T-helper 1 cell treated with Interleukin-12 subunit alpha and Interleukin-12 subunit beta and Interleukin-4 antibody, amounts not matched to agents 30 ng/mL and 1 ng/mL, for 36 hours (primary cell): ENCODE measurements at regions not wholly inside any gene's neighbourhood (a gene's known extent, or its start where the extent isn't known, plus 50 kb on each side); places are given as distances from the start of the nearest gene placed in this dataset.

Experiments used
- intact Hi-C: fragments of 100-400 bp; cut with micrococcal nuclease; formaldehyde crosslinking; loops from one replicate; pipeline ENCODE4 v1.15.1; 2024

- intact Hi-C loops: no loop called here
These were observed 152.5 kb upstream of the ZNF32 start for GRCh38 chr10:43801140-43801539.

- intact Hi-C loops: no loop called here
These were observed 148.1 kb upstream of the ZNF32 start for GRCh38 chr10:43796781-43797180.

GRCh38 chr10:43795639-43796038, 147.0 kb upstream of the ZNF32 start:
- intact Hi-C loops: no loop called here

- intact Hi-C loops: no loop called here
These were observed 146.4 kb upstream of the ZNF32 start for GRCh38 chr10:43795093-43795492.

GRCh38 chr10:43794181-43794815, 145.6 kb upstream of the ZNF32 start:
- intact Hi-C loops: no loop called here

GRCh38 chr10:43793704-43794103, 145.0 kb upstream of the ZNF32 start:
- intact Hi-C loops: no loop called here

GRCh38 chr10:43790147-43790546, 141.5 kb upstream of the ZNF32 start:
- intact Hi-C loops: no loop called here

- intact Hi-C loops: no loop called here
These were observed 136.6 kb upstream of the ZNF32 start for GRCh38 chr10:43785252-43785651.

GRCh38 chr10:43782814-43783213, 134.1 kb upstream of the ZNF32 start:
- intact Hi-C loops: no loop called here

GRCh38 chr10:43781480-43782361, 133.0 kb upstream of the ZNF32 start:
- intact Hi-C loops: no loop called here

- intact Hi-C loops: no loop called here
These were observed 129.9 kb upstream of the ZNF32 start for GRCh38 chr10:43778571-43778970.

GRCh38 chr10:43775384-43775783, 126.7 kb upstream of the ZNF32 start:
- intact Hi-C loops: no loop called here

GRCh38 chr10:43774234-43774769, 125.6 kb upstream of the ZNF32 start:
- intact Hi-C loops: no loop called here

GRCh38 chr10:43773736-43774135, 125.1 kb upstream of the ZNF32 start:
- intact Hi-C loops: no loop called here

- intact Hi-C loops: no loop called here
These were observed 123.5 kb upstream of the ZNF32 start for GRCh38 chr10:43772171-43772570.

GRCh38 chr10:43771675-43772074, 123.0 kb upstream of the ZNF32 start:
- intact Hi-C loops: no loop called here

- intact Hi-C loops: no loop called here
These were observed 116.8 kb upstream of the ZNF32 start for GRCh38 chr10:43765516-43765915.

- intact Hi-C loops: no loop called here
These were observed 115.2 kb upstream of the ZNF32 start for GRCh38 chr10:43763846-43764245.

GRCh38 chr10:43760514-43760913, 111.8 kb upstream of the ZNF32 start:
- intact Hi-C loops: no loop called here

- intact Hi-C loops: no loop called here
These were observed 110.5 kb upstream of the ZNF32 start for GRCh38 chr10:43759216-43759615.

- intact Hi-C loops: no loop called here
These were observed 107.7 kb upstream of the ZNF32 start for GRCh38 chr10:43756341-43756740.

GRCh38 chr10:43754569-43755260, 106.0 kb upstream of the ZNF32 start:
- intact Hi-C loops: no loop called here
